ENCODE measurements at regions not wholly inside any gene's neighbourhood (a gene's known extent, or its start where the extent isn't known, plus 50 kb on each side); places are given as distances from the start of the nearest gene placed in this dataset.
A peak's percentile ranks its signal among the peaks of the same experiment; 100 is the strongest.

DNA sequence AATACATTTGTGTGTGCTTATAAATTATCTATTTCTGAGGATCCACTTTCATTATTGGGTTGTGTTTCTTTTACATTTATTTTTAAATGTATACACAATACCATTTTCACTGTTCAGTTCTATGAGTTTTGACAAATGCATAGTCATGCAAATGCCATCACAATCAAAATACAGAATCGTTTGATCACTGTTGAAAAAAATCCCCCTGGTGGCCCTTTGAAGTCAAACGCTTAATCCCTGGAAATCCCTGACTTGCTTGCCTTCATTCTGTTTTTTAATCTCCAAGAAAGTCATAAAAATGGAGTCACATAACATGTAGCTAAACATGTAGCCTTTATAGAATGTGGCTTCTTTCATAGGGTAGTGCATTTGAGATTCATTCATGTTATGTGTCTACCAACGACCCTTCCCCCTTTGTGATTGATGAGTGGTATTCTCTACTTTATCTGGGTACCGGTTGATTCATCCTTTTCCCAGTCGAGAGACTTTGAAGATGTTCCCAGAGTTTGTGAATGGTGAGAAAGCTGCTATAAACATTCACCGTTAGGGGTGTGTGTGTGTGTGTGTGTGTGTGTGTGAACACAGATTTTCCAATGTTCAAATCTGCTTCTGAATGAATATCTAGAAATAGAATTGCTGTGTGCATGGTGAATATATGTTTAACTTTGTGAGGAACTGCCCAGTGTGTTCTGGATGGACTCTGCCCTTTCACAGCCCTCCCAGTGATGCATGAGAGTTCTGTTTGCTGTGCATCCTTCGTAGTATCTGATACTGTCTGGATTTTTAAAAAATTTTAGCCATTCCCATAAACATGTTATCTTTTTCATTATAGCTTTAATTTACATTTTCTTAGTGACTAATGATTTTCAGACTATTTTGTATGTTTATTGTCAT is 173.6 kb downstream of the GALR1 start:
- intact Hi-C loops (cut with DNase I): no loop called here

DNA sequence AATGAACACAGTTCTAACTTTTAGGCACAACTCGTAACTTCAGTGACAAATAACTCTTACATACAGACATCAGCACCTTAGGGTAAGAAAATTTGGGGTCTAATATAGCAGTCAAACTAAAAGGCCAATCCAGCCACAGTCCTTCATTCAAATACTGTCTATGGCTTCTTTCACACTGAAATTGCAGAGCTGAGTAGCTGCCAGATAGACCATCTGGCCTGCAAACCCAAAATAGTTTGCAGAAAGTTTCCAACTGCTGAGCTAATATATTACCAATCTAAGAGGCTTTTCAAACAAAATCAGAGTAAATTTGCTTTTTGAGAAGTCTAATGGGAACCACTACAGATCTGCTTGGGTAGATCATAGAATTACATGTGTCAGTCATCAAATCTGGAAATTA is 183.4 kb downstream of the GALR1 start:
- peak in 1 of 42 donors; percentile 9 for DNase-seq
- intact Hi-C loops (cut with DNase I): no loop called here

More for the DNA sequence above, 173.6 kb downstream of the GALR1 start:
- DNase-seq: no peak

DNA sequence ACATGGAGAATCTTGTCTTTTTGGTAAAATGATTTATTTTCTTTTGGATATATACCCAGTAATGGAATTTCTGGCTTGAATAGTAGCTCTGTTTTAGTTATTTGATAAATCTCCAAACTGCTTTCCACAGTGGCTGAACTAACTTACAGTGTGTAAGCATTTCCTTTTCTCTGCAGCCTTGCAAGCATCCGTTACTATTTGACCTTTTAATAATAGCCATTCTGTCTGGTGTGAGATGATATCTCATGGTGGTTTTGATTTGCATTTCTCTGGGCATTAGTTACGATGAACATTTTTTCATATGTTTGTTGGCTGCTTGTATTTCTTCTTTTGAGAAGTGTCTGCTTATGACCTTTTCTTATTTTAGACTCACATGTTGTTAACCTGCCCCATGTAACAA is 190.2 kb downstream of the GALR1 start:
- intact Hi-C loops (cut with DNase I): no loop called here
- no peak for DNase-seq

DNA sequence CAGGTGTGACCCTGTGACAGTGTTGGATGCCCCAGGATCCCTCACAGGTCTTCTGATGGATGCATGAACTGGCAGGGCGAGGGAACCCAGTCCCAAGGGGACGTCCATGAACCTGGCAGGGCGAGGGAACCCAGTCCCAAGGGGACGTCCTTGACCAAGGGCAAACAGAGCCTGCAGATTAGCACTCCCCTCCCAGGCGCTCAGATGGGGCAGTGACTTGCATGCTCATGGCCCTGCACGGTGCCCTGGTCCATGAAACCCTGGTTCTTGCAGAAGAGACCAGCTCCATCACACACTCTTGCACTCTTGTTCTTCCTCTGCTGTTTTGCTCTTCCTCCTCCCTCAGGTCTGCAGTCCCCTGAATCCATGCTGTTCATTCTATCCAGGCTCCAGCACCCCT is 192.7 kb downstream of the GALR1 start:
- intact Hi-C loops (cut with DNase I): no loop called here
- DNase-seq: no peak

DNA sequence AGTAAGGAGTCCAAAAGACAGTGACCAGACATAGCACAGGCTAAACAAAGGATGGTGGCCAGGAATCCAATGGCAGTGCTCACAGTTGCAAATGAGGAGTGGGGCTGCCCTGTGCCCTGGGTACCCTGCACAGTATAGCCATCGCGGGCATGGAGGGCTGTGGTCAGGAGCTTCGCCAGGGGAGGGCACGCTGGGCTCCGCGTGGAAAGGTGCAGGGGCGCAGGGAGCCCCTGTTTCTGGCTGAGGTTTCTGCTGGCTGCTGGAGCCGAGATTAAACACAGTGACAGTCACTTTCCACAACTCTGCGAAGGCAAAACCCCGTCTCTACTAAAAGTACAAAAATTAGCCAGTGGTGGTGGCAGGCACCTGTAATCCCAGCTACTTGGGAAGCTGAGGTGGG is 194.7 kb downstream of the GALR1 start:
- DNase-seq: no peak
- intact Hi-C loops (cut with DNase I): no loop called here

DNA sequence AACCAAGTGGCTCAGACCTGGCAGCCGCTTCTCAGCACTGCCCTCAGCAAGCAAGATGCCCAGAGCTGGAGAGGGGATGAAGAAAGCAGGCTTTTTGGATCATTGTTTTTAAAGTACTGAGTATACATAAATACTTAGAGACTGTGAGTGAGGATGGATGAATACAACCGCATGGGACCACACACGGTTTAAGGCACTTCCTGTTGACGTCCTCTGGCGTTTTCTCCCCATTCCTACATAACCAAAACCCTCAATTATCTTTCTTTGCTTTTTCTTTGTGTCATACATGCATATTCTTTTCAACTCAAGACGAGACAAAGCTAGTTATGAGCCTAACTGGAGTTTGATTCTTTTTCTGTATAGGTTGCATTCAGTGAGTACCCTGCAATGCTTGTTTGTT is 198.4 kb downstream of the GALR1 start:
- intact Hi-C loops (cut with DNase I): no loop called here

DNA sequence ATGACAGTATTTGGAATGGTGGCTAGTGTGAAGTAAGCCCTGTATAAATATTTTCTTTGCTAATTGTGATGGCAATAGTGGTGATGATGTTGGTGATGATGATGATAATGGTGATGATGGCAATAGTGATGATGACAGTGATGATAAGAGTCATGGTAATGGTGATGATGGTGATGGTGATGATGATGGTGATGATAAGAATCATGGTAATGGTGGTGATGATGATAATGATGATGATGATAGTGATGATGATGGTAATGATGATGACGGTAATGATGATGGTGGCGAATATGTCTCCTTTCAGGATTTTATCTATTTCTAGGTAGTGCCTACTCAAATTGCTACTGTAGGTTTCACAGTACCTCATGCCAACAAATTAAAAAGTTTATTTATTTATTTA is 205.4 kb downstream of the GALR1 start:
- intact Hi-C loops (cut with DNase I): no loop called here

More for the DNA sequence above, 198.4 kb downstream of the GALR1 start:
- no peak for DNase-seq

DNA sequence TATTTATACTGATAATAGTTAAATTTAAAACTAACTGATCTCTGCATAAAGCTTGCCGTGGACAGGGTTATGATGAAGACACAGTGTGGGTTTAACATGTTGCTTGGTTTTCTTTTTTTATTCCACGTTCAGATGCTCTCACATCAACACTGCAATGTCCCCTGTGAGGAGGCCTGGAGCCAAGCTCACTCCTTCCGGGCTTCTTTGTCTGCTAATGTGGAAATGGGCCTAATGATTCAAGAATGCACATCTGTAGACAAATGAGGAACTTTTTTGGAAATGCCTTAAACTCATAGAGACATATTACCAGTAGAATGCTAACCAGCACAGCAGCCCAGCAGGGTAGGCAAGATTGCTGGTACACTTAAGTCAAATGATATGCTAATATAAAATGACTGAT is 208.0 kb downstream of the GALR1 start:
- intact Hi-C loops (cut with DNase I): no loop called here
- no peak for DNase-seq

More for the DNA sequence above, 205.4 kb downstream of the GALR1 start:
- no peak for DNase-seq

DNA sequence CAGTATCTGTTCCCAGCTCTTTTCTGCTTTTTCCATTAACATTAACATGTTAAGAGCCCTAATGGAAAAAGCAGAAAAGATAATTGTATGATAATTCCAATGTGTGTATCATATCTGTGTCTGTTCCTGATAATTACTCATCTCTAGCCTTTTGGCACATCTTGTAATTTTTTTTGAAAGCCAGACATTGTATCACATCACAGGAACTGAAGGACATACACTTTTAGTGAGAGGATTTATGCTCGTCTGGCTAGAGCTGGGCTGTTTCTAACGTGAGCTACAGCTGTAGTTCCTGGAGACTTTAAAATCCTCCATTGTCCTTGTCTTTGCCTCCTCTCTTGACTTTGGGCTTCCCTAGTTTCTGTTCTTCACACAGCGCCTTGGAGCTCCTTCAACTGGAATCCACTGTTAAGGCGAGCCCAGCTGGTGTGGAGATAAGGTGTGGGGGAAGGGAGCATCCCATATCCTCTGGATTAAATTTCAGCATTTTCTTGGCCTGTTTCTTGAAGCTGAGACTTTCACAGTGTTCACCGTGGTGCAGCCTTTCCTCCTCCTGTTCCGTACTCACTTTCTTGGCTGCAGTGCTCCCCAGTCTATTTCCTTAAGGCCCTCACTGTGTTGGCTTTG is 211.5 kb downstream of the GALR1 start:
- intact Hi-C loops (cut with DNase I): no loop called here
- DNase-seq: no peak

DNA sequence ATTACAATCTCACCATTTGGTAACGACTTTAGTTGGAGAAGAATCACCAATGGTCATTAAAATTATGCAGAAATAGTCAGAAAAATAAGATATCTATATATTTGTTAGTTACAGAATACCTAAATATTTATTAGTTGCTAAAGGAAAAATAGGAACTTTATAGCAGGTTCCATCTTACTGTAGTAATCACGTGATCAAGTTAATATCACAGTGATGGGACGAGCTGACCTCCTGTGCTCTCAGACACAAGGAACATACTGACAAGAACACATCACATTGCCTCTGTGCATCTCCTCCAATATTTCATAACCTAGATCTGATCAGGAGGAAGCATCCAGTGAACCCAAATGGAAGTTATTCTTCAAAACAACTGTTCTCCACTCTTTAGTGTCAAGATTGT is 215.3 kb downstream of the GALR1 start:
- intact Hi-C loops (cut with DNase I): no loop called here
- DNase-seq: no peak

DNA sequence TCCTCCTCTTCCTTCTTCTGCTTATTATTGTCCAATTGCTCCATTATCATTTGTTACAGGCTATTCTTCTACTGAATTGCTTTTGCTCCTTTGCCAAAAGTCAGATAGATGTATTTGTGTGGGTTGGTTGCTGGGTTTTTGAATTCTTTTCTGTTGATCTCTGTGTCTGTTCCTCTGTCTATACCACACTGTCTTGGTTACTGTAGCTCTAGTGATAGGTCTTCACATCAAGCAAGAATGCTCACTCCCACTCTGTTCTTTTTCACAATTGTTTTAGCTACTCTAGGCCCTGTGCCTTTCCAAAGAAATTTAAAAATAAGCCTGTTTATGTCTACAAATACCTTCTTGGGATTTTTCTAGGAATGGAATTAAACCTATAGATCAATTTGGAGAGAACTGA is 217.2 kb downstream of the GALR1 start:
- no peak for DNase-seq
- intact Hi-C loops (cut with DNase I): no loop called here

DNA sequence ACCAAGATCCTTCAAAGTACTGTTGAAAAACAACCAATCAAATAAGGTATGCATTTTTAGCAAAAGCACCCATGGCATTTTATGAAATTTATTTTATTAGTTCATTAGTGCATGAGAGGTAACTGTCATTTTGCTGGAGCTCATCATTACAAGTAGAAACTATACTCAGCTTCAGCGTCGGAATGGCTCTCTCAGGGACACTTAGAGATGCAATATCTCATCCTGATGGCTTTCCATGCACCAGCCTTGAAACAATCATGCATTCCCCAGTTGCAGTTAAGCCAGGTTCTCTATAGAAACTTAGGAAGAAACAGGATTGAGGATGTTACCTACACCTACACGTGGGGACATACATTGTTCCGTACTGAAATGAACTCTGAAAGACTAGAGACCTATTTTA is 219.5 kb downstream of the GALR1 start:
- DNase-seq: no peak
- intact Hi-C loops (cut with DNase I): no loop called here

DNA sequence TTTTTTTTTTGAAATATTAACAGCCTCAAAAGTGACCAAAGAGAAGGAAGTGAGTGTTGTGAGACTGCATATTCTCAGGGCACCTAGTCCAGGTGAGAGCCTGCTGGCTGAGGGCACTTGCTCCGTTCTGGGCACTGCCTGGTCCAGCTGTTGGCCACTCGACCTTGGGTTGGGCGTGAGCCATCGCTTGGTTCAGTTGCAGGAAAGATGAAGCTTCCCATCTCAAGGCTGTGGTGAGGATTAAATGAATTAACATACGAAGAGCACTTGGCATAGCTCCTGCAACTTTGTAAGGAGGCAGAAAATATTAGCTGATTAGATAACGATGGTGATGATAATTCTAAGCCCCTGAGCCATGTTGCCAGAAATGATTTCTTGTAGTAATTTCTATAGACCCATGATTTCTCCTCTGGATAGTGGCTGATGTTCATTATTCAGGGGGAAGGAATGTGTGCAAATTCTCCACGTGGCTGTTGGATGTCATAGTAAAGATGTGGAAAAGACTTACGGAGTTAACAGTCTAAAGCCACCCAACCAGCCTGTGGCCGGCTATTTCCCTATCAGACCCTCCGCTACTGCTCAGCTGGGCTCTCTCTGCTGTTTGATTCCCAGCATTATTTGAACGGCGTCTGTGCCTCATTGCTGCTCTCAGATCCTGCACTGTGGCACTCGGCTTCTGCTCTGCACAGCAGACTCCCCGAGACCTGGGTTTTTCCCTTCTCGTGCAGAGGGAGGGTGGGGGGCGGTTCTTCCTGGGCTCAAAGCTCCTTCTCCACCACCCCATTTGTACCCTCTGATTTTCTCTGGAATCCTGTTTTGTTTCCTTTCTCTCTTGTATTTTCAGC is 221.1 kb downstream of the GALR1 start:
- intact Hi-C loops (cut with DNase I): no loop called here

DNA sequence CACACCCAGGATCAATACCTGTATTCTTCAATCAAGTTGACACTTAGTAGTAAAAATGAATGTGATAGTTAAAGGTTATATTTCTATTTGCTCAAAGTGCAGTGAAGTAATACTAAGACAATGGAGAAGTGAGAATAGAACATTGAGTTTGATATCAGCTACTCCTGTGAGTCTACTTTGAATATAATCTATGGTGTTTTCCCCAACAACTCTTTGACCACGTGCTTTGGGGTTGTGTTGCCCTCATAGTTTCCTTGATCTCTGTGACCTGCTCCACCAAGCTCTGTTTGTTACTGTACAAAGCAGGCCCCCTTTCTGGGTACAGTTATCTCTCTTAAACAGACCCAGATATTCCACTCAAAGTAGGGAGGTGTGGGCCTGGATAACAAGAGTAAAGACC is 222.9 kb downstream of the GALR1 start:
- intact Hi-C loops (cut with DNase I): no loop called here
- DNase-seq: no peak

More for the DNA sequence above, 221.1 kb downstream of the GALR1 start:
- peak in 2 of 42 donors; percentile 4 to 13 for DNase-seq

DNA sequence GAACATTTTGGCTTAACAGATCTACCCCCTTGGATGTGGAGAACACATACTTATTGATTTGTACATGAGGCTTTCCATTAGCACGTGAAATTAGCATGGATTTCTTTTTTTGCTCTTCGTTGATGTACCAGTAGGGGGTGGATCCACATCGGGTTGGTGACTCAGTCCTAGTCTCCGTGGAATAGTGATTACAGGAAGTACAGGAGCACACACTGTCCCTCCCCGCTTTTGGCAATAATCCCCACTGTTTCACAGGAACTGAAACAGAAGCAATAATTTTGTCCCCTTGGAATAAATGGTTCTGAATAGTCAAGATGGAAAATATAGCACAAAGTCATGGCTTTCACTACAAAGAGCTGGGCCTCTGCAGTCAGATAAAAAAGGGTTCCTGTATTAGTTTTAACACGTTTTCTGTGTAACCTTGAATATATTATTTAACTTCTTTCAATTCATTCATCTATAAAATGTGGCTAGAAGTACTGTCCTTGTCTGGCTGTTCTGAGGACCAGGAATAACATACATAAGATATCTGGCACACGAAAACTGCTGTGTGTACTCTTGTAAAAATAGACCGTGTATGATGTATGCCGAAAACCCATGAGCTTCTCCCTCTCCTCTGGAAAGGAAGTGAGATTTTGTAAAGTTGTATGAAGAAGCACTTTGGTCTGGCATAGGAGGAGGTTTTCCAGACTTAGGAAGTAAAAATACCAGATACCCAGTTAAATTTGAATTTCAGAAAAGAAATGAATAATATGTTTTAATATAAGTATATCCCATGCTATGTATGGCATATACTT is 229.2 kb downstream of the GALR1 start:
- DNase-seq: peak in 14 of 42 donors; percentile 10 to 57 (median 18)
- intact Hi-C loops (cut with DNase I): no loop called here

DNA sequence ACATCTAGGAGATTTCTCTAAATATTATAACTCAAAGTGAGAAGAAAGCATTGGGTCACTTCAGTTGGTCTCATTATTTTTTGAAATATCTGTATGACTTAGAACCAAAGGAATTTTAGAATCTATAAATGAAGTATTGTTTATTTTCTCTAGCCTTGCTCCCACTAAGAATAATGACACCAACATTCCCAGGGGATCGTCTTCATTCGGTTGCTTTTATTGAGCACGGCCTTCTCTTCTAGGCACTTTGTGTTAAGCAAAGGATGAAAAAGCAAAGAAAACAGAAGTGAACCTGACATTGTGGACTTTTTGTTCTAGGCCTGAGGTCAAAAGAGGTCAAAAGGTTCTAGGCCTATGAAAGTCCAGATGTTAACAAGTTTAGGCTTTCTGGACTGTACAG is 231.9 kb downstream of the GALR1 start:
- intact Hi-C loops (cut with DNase I): no loop called here
- DNase-seq: no peak

DNA sequence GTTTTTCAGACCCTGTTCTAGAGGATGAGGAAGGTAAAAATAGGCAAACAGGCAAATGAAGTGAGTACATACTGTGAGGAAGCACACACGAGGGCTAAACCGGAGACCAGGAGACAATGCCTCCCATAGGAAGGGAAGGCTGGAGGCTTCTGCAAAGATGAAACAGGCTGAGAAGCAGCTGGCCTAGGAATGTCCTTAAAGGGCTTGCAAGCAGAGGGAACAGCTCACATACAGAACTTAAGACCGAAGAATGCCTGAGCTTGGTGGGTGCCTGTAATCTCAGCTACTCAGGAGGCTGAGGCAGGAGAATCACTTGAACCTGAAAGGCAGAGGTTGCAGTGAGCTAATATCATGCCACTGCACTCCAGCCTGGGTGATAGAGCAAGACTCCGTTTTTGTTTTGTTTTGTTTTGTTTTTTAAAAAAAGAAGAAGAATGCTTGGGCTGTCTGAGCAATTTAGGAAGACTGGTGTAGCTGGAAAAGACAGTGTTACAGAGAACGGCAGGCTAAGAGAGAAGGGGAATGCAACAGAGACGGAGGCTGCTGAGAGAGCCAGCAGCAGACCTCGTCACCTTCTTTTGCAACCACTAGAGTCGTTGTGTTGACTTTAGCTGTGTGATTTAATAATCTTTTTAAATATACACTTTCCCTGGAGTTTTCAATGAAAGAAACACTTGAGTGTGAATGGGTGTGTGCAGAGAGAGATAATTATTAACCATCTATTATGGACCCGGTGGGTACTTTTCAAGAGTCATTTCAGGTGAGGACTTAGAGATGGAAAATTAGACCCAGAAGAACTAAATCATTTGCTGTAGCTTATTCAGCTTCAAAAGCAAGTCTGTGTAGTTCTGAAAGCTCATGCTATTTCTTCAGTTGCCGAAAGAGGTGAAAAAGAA is 232.8 kb downstream of the GALR1 start:
- no peak for DNase-seq
- intact Hi-C loops (cut with DNase I): no loop called here

DNA sequence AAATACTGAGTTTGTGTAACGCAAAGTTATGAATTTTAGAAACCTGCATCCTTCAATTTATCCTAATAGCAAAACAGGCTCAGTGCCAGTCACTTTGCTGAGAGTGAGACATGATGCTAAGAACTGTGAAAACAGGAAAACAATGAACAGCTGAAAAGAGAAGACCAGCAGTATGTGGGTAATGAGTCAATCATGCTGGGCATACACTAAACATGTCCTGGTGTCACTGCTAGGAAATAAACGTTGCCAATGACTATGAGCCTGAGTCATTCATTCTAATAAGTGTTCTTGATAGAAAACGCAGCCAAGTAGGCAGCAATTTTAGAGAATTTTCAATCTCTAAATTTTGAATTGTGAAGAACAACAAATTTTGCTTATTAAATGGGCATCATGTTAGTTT is 237.3 kb downstream of the GALR1 start:
- intact Hi-C loops (cut with DNase I): no loop called here
- no peak for DNase-seq

Measured in head of caudate nucleus (tissue), 42 donors.